ENCODE measurements at regions not wholly inside any gene's neighbourhood (a gene's known extent, or its start where the extent isn't known, plus 50 kb on each side); places are given as distances from the start of the nearest gene placed in this dataset.

- Histone ChIP-seq H3K9me3 (ENCODE audit: severe bottlenecking) (no peaks in the 10 kb centered on the region), H3K27me3 (ENCODE audit: insufficient read depth, low read depth, severe bottlenecking) (no peaks in the 10 kb centered on the region), H3K4me3 (ENCODE audit: low read depth, low read length) (no peak overlapping the region), H3K36me3 (no peaks in the 10 kb centered on the region), H3K27ac (no peak overlapping the region)
- TF ChIP-seq CTCF (IDR thresholded peaks at IDR 0.05; ENCODE audit: low read depth, low read length): no peak
- DNase-seq: no peak
Observed at GRCh38 chr6:49269190-49269589, 193.9 kb downstream of the MMUT start.

- no peaks in the 10 kb centered on the region for H3K9me3 ChIP-seq (ENCODE audit: severe bottlenecking)
- no peak for TF ChIP-seq CTCF (IDR thresholded peaks at IDR 0.05; ENCODE audit: low read depth, low read length)
- no peaks in the 10 kb centered on the region for H3K36me3 ChIP-seq
- H3K27me3 ChIP-seq (ENCODE audit: insufficient read depth, low read depth, severe bottlenecking): no peaks in the 10 kb centered on the region
- no peak overlapping the region for H3K4me3 ChIP-seq (ENCODE audit: low read depth, low read length)
- DNase-seq: no peak
- H3K27ac ChIP-seq: no peak overlapping the region
Observed at GRCh38 chr6:49264909-49265308, 198.1 kb downstream of the MMUT start.

GRCh38 chr6:49264496-49264895 is 198.6 kb downstream of the MMUT start:
- H3K36me3 ChIP-seq: no peaks in the 10 kb centered on the region
- no peaks in the 10 kb centered on the region for H3K9me3 ChIP-seq (ENCODE audit: severe bottlenecking)
- no peak for TF ChIP-seq CTCF (IDR thresholded peaks at IDR 0.05; ENCODE audit: low read depth, low read length)
- H3K4me3 ChIP-seq (ENCODE audit: low read depth, low read length): no peak overlapping the region
- H3K27ac ChIP-seq: no peak overlapping the region
- DNase-seq: no peak
- H3K27me3 ChIP-seq (ENCODE audit: insufficient read depth, low read depth, severe bottlenecking): no peaks in the 10 kb centered on the region

GRCh38 chr6:49257549-49257948 is 205.5 kb downstream of the MMUT start:
- no peak for TF ChIP-seq CTCF (IDR thresholded peaks at IDR 0.05; ENCODE audit: low read depth, low read length)
- Histone ChIP-seq H3K36me3 (no peaks in the 10 kb centered on the region), H3K27me3 (ENCODE audit: insufficient read depth, low read depth, severe bottlenecking) (no peaks in the 10 kb centered on the region), H3K9me3 (ENCODE audit: severe bottlenecking) (no peaks in the 10 kb centered on the region), H3K27ac (no peak overlapping the region), H3K4me3 (ENCODE audit: low read depth, low read length) (no peak overlapping the region)
- no peak for DNase-seq

- Histone ChIP-seq H3K27me3 (ENCODE audit: insufficient read depth, low read depth, severe bottlenecking) (no peaks in the 10 kb centered on the region), H3K9me3 (ENCODE audit: severe bottlenecking) (no peaks in the 10 kb centered on the region), H3K36me3 (no peaks in the 10 kb centered on the region), H3K4me3 (ENCODE audit: low read depth, low read length) (no peak overlapping the region), H3K27ac (no peak overlapping the region)
- no peak for TF ChIP-seq CTCF (IDR thresholded peaks at IDR 0.05; ENCODE audit: low read depth, low read length)
- DNase-seq: no peak
Observed at GRCh38 chr6:49255335-49255734, 207.7 kb downstream of the MMUT start.

- Histone ChIP-seq H3K9me3 (ENCODE audit: severe bottlenecking) (no peaks in the 10 kb centered on the region), H3K27me3 (ENCODE audit: insufficient read depth, low read depth, severe bottlenecking) (no peaks in the 10 kb centered on the region)
- DNase-seq: no peak
Observed at GRCh38 chr6:49252901-49253300, 210.2 kb downstream of the MMUT start.

More at GRCh38 chr6:49252901-49253300, 210.2 kb downstream of the MMUT start:
- TF ChIP-seq CTCF (IDR thresholded peaks at IDR 0.05; ENCODE audit: low read depth, low read length): no peak
- H3K27ac ChIP-seq: no peak overlapping the region
- no peak overlapping the region for H3K4me3 ChIP-seq (ENCODE audit: low read depth, low read length)
- no peaks in the 10 kb centered on the region for H3K36me3 ChIP-seq

Data from WERI-Rb-1 (cell line).